Sigmoid colon (tissue), 4 donors: ENCODE measurements at regions not wholly inside any gene's neighbourhood (a gene's known extent, or its start where the extent isn't known, plus 50 kb on each side); places are given as distances from the start of the nearest gene placed in this dataset.
"Not testable (repeated sequence)": the region's sequence is repeated elsewhere in the genome, so short reads cannot be mapped to it uniquely, and the experiment has no call there.

Experiments used
- CTCF ChIP-seq, 4 experiments: fragments of 450-650 bp in 3 of 4; fragments of 200-600 bp in 1 of 4; IDR thresholded peaks; one replicate each; pipeline ENCODE4 v1.5.1; 2016 to 2019; ENCODE audit warnings: antibody characterized with exemption in 4 of 4, mild to moderate bottlenecking in 3 of 4, moderate library complexity in 2 of 4
- EP300 ChIP-seq, 4 donors: sonication (generic); formaldehyde crosslinking; IDR thresholded peaks; one replicate each; pipeline ENCODE4 v1.6.1; 2017; ENCODE audit warnings: antibody characterized with exemption in 4 of 4
- POLR2A ChIP-seq, 2 donors: fragments of 450-650 bp; IDR thresholded peaks; one replicate each; pipeline ENCODE4 v1.6.1; 2016; ENCODE audit warnings: antibody characterized with exemption in 2 of 2, mild to moderate bottlenecking in 2 of 2, moderate library complexity in 2 of 2
- POLR2AphosphoS5 ChIP-seq, 4 donors: sonication (generic); formaldehyde crosslinking; IDR thresholded peaks; one replicate each; pipeline ENCODE4 v1.6.1; 2017; ENCODE audit warnings: antibody characterized with exemption in 4 of 4

DNA sequence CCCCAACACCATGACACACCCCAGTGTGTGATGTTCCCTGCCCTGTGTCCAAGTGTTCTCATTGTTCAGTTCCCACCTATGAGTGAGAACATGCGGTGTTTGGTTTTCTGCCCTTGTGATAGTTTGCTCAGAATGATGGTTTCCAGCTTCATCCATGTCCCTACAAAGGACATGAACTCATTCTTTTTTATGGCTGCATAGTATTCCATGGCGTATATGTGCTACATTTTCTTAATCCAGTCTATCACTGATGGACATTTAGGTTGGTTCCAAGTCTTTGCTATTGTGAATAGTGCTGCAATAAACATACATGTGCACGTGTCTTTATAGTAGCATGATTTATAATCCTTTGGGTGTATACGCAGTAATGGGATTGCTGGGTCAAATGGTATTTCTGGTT lies 131.6 kb upstream of the CALCR start:
- not testable (repeated sequence) for TF ChIP-seq POLR2A, CTCF, EP300, POLR2AphosphoS5 (IDR thresholded peaks at IDR 0.05)
